ENCODE measurements at regions not wholly inside any gene's neighbourhood (a gene's known extent, or its start where the extent isn't known, plus 50 kb on each side); places are given as distances from the start of the nearest gene placed in this dataset.

GRCh38 chr4:123083646-123084045 is 161.2 kb upstream of the NUDT6 start:
- Histone ChIP-seq H3K36me3 (replicated peaks in 1 of 2; ENCODE audit: control insufficient read depth in 1 of 2, insufficient read depth in 2 of 2, low read length in 1 of 2) (peaks cover 4 to 20% of the 10 kb centered on the region in 2 experiments), H4K20me1 (ENCODE audit: insufficient read depth) (no peaks in the 10 kb centered on the region), H3K27me3 (ENCODE audit: insufficient read depth) (no peaks in the 10 kb centered on the region), H3K9ac (no peak overlapping the region), H3K4me1 (ENCODE audit: control insufficient read depth in 1 of 2, insufficient read depth in 2 of 2, low read depth in 1 of 2, low read length in 1 of 2) (no peaks in the 10 kb centered on the region), H3K4me3 (ENCODE audit: low read depth in 2 of 2, low read length in 1 of 2) (no peak overlapping the region), H3K27ac (ENCODE audit: low read depth in 2 of 2, low read length in 1 of 2) (no peak overlapping the region), H3K9me3 (0 out of 2 replicates have a peak, but pooled peaks cover 10% of the 10 kb centered on the region), H2AFZ (ENCODE audit: low read depth) (no peak overlapping the region), H3K79me2 (ENCODE audit: insufficient read depth) (peaks cover 7% of the 10 kb centered on the region; the same call in 1 of the 2 replicates), H3K4me2 (no peak overlapping the region), H3K9me2 (no peaks in the 10 kb centered on the region), H3F3A (replicated peaks; ENCODE audit: insufficient read depth) (no peaks in the 10 kb centered on the region)
- no peak for DNase-seq
- POLR2A ChIA-PET: no interaction called here
- no peak for TF ChIP-seq POLR2AphosphoS5 (IDR thresholded peaks at IDR 0.05; ENCODE audit: low read depth, low read length)
- TF ChIP-seq MXI1 (IDR thresholded peaks at IDR 0.05; ENCODE audit: low read depth, low read length): no peak
- no peak for TF ChIP-seq USF1 (IDR thresholded peaks at IDR 0.05; ENCODE audit: borderline replicate concordance, low read depth)
- no peak for TF ChIP-seq NRF1 (IDR thresholded peaks at IDR 0.05; ENCODE audit: low read depth, low read length)
- no peak for TF ChIP-seq FOSL2 (IDR thresholded peaks at IDR 0.05; ENCODE audit: borderline replicate concordance, low read depth)
- TF ChIP-seq RAD21 (IDR thresholded peaks at IDR 0.05; ENCODE audit: low read length): no peak
- CTCF ChIA-PET: interaction anchor here (0.6 kb wide), 1 partner anchor 46 kb away, joined by 3 read pairs; no protein-coding TSS in a partner anchor
- WGBS (ENCODE audit: low lambda C conversion rate): 97% methylated on average over 3 of the region's 3 CpGs

GRCh38 chr4:123088501-123088900 is 166.1 kb upstream of the NUDT6 start:
- Histone ChIP-seq H3K4me2 (no peak overlapping the region), H3K27me3 (ENCODE audit: insufficient read depth) (no peaks in the 10 kb centered on the region), H3K79me2 (ENCODE audit: insufficient read depth) (peaks cover 7% of the 10 kb centered on the region; the same call in 1 of the 2 replicates), H3K4me1 (ENCODE audit: control insufficient read depth in 1 of 2, insufficient read depth in 2 of 2, low read depth in 1 of 2, low read length in 1 of 2) (no peaks in the 10 kb centered on the region), H3K4me3 (ENCODE audit: low read depth in 2 of 2, low read length in 1 of 2) (no peak overlapping the region), H4K20me1 (ENCODE audit: insufficient read depth) (no peaks in the 10 kb centered on the region), H3K9me3 (0 out of 2 replicates have a peak, but pooled peaks cover 10% of the 10 kb centered on the region), H3K27ac (ENCODE audit: low read depth in 2 of 2, low read length in 1 of 2) (no peak overlapping the region), H3F3A (replicated peaks; ENCODE audit: insufficient read depth) (no peaks in the 10 kb centered on the region), H3K36me3 (replicated peaks in 1 of 2; ENCODE audit: control insufficient read depth in 1 of 2, insufficient read depth in 2 of 2, low read length in 1 of 2) (peaks cover 17 to 45% of the 10 kb centered on the region in 2 experiments), H2AFZ (ENCODE audit: low read depth) (no peak overlapping the region), H3K9me2 (no peaks in the 10 kb centered on the region), H3K9ac (no peak overlapping the region)
- POLR2A ChIA-PET: no interaction called here
- no peak for DNase-seq
- 89% methylated on average over 4 of the region's 4 CpGs for WGBS (ENCODE audit: low lambda C conversion rate)
- TF ChIP-seq RAD21 (IDR thresholded peaks at IDR 0.05; ENCODE audit: low read length): no peak
- CTCF ChIA-PET: no interaction called here

GRCh38 chr4:123090886-123091285 is 168.5 kb upstream of the NUDT6 start:
- Histone ChIP-seq H3K79me2 (ENCODE audit: insufficient read depth) (peaks cover 7% of the 10 kb centered on the region; the same call in 1 of the 2 replicates), H3K4me3 (ENCODE audit: low read depth in 2 of 2, low read length in 1 of 2) (no peak overlapping the region), H4K20me1 (ENCODE audit: insufficient read depth) (no peaks in the 10 kb centered on the region), H3K4me2 (no peak overlapping the region), H3K9me3 (0 out of 2 replicates have a peak, but pooled peaks cover 6% of the 10 kb centered on the region), H3K36me3 (replicated peaks in 1 of 2; ENCODE audit: control insufficient read depth in 1 of 2, insufficient read depth in 2 of 2, low read length in 1 of 2) (peaks cover 19 to 46% of the 10 kb centered on the region in 2 experiments), H3K9me2 (no peaks in the 10 kb centered on the region), H2AFZ (ENCODE audit: low read depth) (no peak overlapping the region), H3F3A (replicated peaks; ENCODE audit: insufficient read depth) (no peaks in the 10 kb centered on the region), H3K27ac (ENCODE audit: low read depth in 2 of 2, low read length in 1 of 2) (no peak overlapping the region), H3K9ac (no peak overlapping the region), H3K27me3 (ENCODE audit: insufficient read depth) (no peaks in the 10 kb centered on the region), H3K4me1 (ENCODE audit: control insufficient read depth in 1 of 2, insufficient read depth in 2 of 2, low read depth in 1 of 2, low read length in 1 of 2) (no peaks in the 10 kb centered on the region)
- WGBS (ENCODE audit: low lambda C conversion rate): 93% methylated on average over 2 of the region's 2 CpGs
- DNase-seq: no peak
- ChIA-PET POLR2A (no interaction called here), CTCF (interaction anchor here (1.0 to 3.4 kb wide), 2 partner anchors 9 to 12 kb away, joined by 4 to 26 read pairs; no protein-coding TSS in a partner anchor)
- no peak for TF ChIP-seq POLR2AphosphoS5 (IDR thresholded peaks at IDR 0.05; ENCODE audit: low read depth, low read length)
- TF ChIP-seq FOXJ3 (CRISPR knock-in tag; IDR thresholded peaks at IDR 0.05): no peak
- no peak for TF ChIP-seq IRF3 (IDR thresholded peaks at IDR 0.05; ENCODE audit: low read depth, low read length)
- no peak for TF ChIP-seq NFIC (IDR thresholded peaks at IDR 0.05; ENCODE audit: borderline replicate concordance)
- no peak for TF ChIP-seq MXI1 (IDR thresholded peaks at IDR 0.05; ENCODE audit: low read depth, low read length)
- TF ChIP-seq FOXM1 (IDR thresholded peaks at IDR 0.05; ENCODE audit: low read depth): no peak
- no peak for TF ChIP-seq RFX5 (IDR thresholded peaks at IDR 0.05; ENCODE audit: low read length)
- TF ChIP-seq EZH2phosphoT487 (IDR thresholded peaks at IDR 0.05; ENCODE audit: borderline replicate concordance, low read depth): no peak
- TF ChIP-seq TEAD4 (IDR thresholded peaks at IDR 0.05; ENCODE audit: borderline replicate concordance, insufficient read depth): no peak
- TF ChIP-seq TAF1 (IDR thresholded peaks at IDR 0.05; ENCODE audit: borderline replicate concordance, low read depth, low read length): no peak
- no peak for TF ChIP-seq RXRA (IDR thresholded peaks at IDR 0.05; ENCODE audit: borderline replicate concordance, low read depth)
- no peak for TF ChIP-seq SMC3 (IDR thresholded peaks at IDR 0.05; ENCODE audit: low read depth, low read length)
- no peak for TF ChIP-seq PBX3 (IDR thresholded peaks at IDR 0.05)

Measured in SK-N-SH (cell line).